ENCODE measurements at regions not wholly inside any gene's neighbourhood (a gene's known extent, or its start where the extent isn't known, plus 50 kb on each side); places are given as distances from the start of the nearest gene placed in this dataset.

DNA sequence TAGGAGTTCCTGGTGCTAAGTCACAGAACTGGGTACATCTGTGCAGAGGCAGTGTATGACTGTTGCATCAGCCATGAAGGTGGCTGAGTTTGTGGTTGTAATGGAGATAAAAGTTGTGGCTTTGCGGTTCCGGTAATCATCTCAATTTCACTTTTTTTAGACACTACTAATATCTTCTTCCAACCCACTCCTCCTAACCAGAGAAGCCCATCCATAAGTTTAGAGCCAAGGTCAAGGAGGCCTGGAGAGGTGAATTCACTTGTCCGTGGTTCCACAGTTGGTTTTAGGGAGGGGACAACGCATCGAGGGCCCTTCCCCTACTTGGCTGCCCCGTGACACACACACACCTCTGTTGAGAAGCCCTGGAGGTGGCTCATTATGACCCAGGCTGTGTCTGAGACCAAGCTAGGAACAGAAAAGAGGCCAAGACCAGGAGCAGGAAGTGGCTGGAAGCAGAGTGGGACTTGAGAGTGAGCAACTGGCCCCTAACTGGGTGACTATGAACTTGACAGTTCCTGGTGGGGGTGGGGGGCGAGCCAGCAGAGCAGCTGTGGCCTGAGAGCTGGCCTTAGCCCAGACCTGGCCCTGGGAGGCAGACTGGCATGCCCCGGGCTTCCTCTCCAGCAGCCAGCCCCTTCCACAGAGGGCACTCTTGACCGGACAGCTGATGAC lies 66.8 kb upstream of the COL13A1 start:
- H3K4me1 ChIP-seq = no peaks in the 10 kb centered on the region
- no peak for DNase-seq
- intact Hi-C loops (cut with DNase I) = no loop called here
- no peaks in the 10 kb centered on the region for H3K9me3 ChIP-seq
- 58% methylated on average over 5 of the region's 9 CpGs for WGBS (ENCODE audit: insufficient coverage, low coverage, low lambda C conversion rate, missing lambda C conversion rate)
- TF ChIP-seq CTCF (IDR thresholded peaks at IDR 0.05) = no peak
- no peak for TF ChIP-seq POLR2A (IDR thresholded peaks at IDR 0.05)
- H3K27me3 ChIP-seq = no peaks in the 10 kb centered on the region
- ATAC-seq = no peak
- H3K27ac ChIP-seq = no peak overlapping the region
- no peaks in the 10 kb centered on the region for H3K36me3 ChIP-seq
- H3K4me3 ChIP-seq = no peak overlapping the region

DNA sequence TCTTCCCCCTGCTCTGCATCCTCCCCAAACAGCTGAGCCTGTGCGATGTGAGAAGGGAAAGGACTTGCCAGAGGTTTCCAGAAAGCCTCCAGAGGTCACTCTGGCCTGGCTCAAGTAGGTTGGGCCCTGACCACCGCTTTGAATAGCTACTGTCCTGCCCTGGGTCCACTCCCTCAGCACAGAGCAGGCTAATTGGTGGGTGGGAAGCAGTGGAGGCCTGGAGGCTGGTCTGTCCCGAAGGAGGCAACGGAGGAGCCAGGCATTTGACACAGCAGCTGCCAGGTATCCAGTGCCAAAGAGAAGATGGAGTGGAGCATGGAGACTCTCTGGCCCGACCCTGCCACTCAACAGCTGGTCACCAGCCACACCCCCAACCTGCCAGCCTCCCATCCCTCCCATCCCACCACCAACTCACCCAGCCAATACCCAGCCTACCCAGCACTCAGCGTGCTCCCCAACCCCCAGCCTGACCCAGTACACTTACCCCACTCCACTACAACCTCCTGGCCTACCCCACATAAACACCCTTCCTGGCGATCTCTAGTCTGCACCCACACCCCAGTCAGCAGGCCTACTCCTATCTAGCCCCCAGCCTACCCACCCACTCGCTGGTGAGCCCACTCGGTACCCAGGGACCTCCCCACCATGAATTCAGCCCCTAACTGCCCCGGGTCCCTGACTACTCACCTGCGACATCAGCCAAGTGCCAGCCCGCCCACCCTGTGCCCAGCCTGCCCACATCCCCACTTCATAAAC lies 64.6 kb upstream of the COL13A1 start:
- Histone ChIP-seq H3K27ac (no peak overlapping the region), H3K9me3 (no peaks in the 10 kb centered on the region), H3K4me1 (no peaks in the 10 kb centered on the region), H3K36me3 (no peaks in the 10 kb centered on the region), H3K4me3 (no peak overlapping the region), H3K27me3 (no peaks in the 10 kb centered on the region)
- ATAC-seq (peak in 1 of 4 donors; percentile 7), DNase-seq (no peak)
- intact Hi-C loops (cut with DNase I) = no loop called here
- 77% methylated on average over 4 of the region's 12 CpGs for WGBS (ENCODE audit: insufficient coverage, low coverage, low lambda C conversion rate, missing lambda C conversion rate)
- no peak for TF ChIP-seq POLR2A (IDR thresholded peaks at IDR 0.05)
- TF ChIP-seq CTCF (IDR thresholded peaks at IDR 0.05) = no peak

DNA sequence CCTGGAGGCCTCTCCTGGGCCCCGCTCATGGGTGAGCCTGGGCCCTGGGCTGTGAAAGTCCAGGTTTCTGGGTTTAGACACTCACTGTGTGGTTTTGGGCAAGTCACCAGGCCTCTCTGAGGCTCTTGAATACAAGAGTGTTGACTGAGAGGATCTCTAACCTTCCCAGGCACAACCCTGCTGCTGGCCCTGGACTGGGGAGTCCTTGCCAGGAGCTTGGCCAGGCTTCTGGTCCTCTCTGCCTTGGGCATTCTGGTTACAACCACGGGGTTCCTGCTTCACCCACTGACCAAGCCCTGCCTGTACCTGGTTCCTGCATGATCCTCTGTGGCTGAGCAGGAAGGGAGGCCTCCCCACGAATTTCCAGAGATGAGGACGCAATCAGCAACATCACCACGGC lies 63.6 kb upstream of the COL13A1 start:
- no peak for ATAC-seq
- no peak for DNase-seq
- Histone ChIP-seq H3K27ac (no peak overlapping the region), H3K4me3 (no peak overlapping the region), H3K9me3 (no peaks in the 10 kb centered on the region), H3K36me3 (no peaks in the 10 kb centered on the region), H3K4me1 (no peaks in the 10 kb centered on the region), H3K27me3 (no peaks in the 10 kb centered on the region)
- WGBS (ENCODE audit: insufficient coverage, low coverage, low lambda C conversion rate, missing lambda C conversion rate) = 62% methylated on average over 4 of the region's 5 CpGs
- TF ChIP-seq POLR2A (IDR thresholded peaks at IDR 0.05) (no peak), CTCF (IDR thresholded peaks at IDR 0.05) (no peak)
- intact Hi-C loops (cut with DNase I) = no loop called here

GRCh38 chr10:69738858-69739435 lies 62.8 kb upstream of the COL13A1 start:
- DNase-seq = no peak
- no peak for ATAC-seq
- no peak for TF ChIP-seq POLR2A (IDR thresholded peaks at IDR 0.05)
- no peak for TF ChIP-seq CTCF (IDR thresholded peaks at IDR 0.05)
- H3K4me3 ChIP-seq = no peak overlapping the region
- 75% methylated on average over 6 of the region's 6 CpGs for WGBS (ENCODE audit: insufficient coverage, low coverage, low lambda C conversion rate, missing lambda C conversion rate)
- no peak overlapping the region for H3K27ac ChIP-seq
- H3K36me3 ChIP-seq = no peaks in the 10 kb centered on the region
- no peaks in the 10 kb centered on the region for H3K9me3 ChIP-seq
- no peaks in the 10 kb centered on the region for H3K27me3 ChIP-seq
- H3K4me1 ChIP-seq = no peaks in the 10 kb centered on the region
- intact Hi-C loops (cut with DNase I) = no loop called here

Data from right lobe of liver (tissue), 6 donors.